ENCODE measurements at regions not wholly inside any gene's neighbourhood (a gene's known extent, or its start where the extent isn't known, plus 50 kb on each side); places are given as distances from the start of the nearest gene placed in this dataset.

DNA sequence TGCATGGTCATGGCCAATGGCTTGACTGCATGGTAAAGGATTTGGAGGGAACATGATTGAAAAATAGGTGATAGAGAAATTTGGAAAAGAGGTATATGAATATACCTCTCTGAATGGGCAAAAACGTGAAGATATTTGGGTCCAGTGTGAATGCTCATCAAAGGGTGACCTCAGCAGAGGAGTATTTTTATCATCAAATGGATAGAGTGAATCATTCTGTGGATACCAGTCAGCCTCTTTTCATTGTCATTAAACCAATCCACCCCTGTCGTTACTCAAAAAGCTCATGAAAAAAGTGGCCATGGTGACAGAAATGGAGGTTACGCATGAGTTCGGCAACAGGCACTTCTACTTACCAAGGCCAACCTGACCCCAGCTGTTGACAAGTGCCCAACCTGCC is 1074.7 kb downstream of the TSN start:
- no peak for TF ChIP-seq POLR2AphosphoS5 (IDR thresholded peaks at IDR 0.05; ENCODE audit: low read depth, low read length)
- no peak for TF ChIP-seq POLR2A (IDR thresholded peaks at IDR 0.05; ENCODE audit: low read depth, low read length)
